Stimulated activated CD4-positive, alpha-beta T cell treated with anti-CD3 and anti-CD28 coated beads, TNF-alpha, amount 100 ng/mL, for 4 hours (primary cell): ENCODE measurements at regions not wholly inside any gene's neighbourhood (a gene's known extent, or its start where the extent isn't known, plus 50 kb on each side); places are given as distances from the start of the nearest gene placed in this dataset.
"Not testable (repeated sequence)": the region's sequence is repeated elsewhere in the genome, so short reads cannot be mapped to it uniquely, and the experiment has no call there.

ENCODE experiments used
- DNase-seq, 3 experiments: peaks; one replicate each; pipeline ENCODE4 v3.0.0-alpha.2; 2020; ENCODE audit warnings: low read depth in 3 of 3

DNA sequence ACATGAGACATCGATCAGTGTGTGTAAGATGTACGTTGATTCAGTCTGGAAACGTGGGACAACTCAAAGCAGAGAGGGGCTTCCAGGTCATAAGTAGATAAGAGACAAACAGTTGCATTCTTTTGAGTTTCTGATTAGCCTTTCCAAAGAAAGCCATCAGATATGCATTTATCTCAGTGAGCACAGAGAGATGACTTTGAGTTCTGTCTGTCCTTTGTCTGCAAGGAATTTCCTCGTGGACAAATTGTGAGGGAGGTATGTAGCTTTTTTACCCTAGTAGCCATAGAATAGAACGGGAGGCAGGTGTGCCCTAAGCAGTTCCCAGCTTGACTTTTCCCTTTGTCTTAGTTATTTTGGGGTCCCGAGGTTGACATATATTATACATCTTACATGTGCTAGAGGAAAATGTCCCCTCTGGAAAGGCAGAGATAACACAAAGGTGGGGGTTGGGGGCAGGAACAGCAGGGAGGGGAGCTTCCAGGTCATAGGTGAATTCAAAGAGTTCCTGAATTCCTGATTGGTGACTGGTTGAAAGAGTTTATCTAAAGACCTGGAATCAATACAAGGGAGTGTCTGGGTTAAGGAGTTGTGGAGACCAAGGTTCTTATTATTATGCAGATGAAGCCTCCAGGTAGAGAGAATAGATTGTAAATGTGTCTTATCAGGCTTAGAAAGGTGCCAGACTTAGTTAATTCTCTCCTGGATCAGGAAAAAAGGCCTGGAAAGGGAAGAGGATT lies 237.0 kb downstream of the NFATC2 start:
- DNase-seq, result no peak

GRCh38 chr20:51303731-51304670 lies 238.5 kb downstream of the NFATC2 start:
- no peak for DNase-seq

DNA sequence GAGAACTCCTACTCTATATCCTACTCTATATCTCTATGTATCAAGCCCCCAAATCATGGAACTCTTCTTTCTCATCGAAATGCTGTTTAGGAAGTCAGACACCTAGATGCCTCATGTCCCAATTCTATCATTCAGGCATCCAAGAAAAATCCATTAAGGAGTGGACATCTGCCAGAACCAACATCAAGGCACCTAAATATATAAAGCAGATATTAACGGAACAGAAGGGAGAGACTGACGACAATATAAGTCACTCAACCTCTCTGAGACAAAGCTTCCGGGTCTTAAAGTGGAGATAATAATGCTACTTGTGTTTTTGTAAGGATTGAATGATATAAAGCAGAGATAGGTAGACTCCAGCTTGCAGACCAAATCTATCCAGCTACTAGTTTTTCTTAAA lies 241.5 kb downstream of the NFATC2 start:
- no peak for DNase-seq

GRCh38 chr20:51300104-51300503 lies 242.4 kb downstream of the NFATC2 start:
- DNase-seq, result no peak

DNA sequence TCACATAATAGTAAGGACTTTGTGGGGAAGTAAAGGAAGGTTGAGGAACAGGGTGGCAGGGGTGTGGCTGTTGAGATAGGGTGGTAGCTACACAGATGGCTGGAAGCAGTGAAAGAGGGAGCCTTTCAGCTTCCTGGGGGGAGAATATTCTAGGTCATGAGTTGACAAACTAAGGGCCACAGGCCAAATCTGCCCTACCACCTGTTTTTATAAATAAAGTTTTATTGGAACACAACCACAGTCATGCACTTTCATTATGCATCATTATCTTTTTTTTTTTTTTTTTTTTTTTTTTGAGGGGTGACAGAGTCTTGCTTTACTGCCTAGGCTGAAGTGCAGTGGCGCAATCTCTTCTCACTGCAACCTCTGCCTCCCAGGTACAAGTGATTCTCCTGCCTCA lies 243.1 kb downstream of the NFATC2 start:
- DNase-seq, result no peak

DNA sequence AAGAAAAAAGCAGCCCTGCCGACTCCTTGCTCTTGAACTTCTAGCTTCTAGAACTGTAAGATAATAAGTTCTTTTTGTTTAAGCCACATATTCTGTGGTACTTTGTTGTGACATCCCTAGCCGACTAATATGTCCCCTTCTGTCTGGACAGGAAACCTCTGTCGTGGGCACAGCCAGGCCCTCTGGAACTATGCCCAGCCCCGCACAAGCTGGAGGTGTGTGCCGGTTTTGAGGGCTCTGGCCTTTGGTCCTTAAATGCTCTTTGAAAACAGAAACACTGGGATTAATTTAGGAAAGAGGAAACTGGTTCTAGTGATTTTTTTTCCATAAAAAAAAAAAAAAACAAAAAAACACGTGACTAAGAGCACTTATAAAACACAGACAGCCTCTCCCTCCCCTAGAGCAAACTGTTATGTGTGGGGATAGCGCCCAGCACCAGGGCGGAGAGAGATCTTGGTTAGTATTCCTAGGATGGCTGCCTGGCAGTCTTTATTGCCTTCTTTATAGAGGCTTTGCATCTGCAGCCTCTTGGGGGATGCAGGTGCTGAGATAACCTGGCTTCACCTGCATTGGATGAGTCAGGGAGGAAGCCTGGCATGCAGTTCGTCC lies 244.3 kb downstream of the NFATC2 start:
- DNase-seq, result no peak

DNA sequence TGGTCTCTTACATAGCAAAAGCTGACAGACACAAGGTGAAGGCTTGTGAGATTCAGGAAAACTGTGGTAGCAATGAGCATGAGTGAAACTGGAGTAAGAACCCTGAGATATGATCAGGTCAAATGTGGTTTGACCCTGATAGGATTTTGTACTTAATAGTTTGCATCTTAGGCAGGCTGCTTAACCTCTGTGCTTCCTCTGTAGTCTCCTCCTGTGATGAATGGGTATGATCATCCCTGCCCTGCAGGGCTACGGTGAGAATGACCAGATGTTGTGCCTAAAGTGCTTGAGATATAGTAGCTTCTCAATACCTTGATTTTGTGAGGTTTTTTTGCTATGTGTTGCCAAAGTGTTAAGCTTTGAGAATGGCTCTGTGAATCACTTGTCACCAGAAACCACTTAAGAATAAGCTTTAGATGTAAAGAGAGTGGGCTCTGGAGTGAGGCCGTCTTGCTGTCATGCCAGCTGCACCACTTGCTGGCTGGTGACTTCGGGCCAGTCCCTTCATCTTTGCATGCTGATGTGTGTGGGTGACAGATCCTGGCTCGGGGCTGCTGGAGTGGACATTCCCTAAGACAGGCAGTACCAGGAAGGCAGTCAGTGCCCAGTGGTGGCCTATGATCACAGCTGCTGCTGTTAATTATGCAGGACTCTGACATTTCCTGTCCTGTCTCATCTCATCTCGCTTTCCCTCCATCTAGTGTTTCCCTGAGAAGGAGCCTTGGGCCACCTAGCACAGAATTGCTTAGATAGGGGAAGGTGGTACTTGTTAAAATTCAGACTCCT lies 254.7 kb downstream of the NFATC2 start:
- DNase-seq, result no peak

DNA sequence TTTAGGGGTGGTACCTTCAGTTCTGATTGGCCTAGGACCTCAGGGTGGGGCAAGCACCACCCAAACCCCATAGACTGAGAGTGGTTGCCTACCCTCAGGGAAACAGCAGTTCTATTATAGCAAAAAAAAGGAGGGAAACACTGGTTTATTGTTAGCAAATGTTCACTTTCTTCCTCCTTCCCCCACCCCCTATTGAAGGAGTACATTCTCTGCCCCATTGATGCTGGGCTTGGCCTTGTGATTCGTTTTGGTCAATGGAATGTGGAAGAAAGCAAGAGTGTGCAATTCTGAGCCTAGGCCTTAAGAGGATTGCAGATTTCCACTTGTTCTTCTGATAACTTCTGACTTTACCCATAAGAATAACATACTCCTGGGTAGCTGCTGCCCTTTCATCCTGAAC lies 255.8 kb downstream of the NFATC2 start:
- DNase-seq, result no peak

GRCh38 chr20:51285684-51286083 lies 256.8 kb downstream of the NFATC2 start:
- no peak for DNase-seq

- DNase-seq, result no peak
Measured at GRCh38 chr20:51284871-51285270, 257.6 kb downstream of the NFATC2 start.

DNA sequence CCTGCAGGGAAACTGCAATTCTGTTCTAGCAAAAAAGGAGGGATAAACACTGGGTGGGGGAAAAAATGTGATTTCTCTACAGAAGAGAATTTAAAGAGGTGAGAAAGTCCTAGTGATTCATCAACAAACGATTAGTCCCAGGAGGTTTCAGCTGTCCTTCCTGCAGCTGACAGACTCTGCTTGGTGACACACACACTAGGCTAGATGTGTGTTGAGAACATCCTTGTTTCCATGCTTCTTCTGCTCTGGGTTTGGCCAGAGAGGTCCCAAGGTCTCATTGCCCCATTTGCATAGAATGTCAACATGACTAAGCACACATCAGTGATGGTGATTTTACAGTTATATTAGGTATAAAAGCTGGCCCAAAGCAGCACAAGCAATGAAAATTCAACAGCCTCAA lies 258.3 kb downstream of the NFATC2 start:
- no peak for DNase-seq

DNA sequence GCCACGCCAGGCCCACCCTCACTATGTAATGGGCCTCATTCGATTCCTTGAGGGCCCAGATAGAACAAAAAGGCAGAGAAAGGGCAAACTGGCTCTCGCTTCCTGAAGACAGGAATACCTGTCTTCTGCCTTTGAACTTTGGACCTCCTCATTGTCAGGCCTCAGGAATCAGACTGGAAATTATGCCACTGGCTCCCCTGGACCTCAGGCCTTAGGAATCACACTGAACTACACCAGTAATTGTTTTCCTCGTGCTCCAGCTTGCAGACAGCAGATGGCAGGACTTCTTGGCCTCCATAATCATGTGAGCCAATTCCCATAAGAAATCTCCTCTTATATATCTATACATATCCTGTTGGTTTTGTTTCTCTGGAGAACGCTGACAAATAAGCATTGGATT lies 258.6 kb upstream of the KCNG1 start:
- no peak for DNase-seq

- no peak for DNase-seq
Measured at GRCh38 chr20:51280047-51280446, 257.1 kb upstream of the KCNG1 start.

- DNase-seq, result no peak
Measured at GRCh38 chr20:51277961-51278360, 255.1 kb upstream of the KCNG1 start.

DNA sequence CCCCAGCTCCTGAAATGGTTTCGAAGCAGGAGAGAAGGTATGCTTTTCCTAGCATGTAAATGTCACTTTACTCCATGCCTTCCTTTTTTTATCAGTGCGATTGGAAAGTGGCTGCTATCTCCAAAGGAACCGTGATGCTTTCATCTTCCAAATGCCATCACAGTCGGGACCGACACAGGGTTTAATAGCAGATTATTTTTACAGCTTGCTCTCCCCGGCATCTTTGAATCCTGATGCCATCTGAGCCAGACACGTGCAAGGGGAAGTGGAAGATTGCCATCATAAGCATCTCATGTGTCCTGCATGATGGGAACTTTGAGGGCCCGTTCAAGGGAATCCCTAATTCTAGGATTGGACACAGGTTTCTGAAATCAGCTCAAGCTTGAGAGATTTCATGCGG lies 253.4 kb upstream of the KCNG1 start:
- no peak for DNase-seq

GRCh38 chr20:51275826-51276225 lies 252.9 kb upstream of the KCNG1 start:
- no peak for DNase-seq

DNA sequence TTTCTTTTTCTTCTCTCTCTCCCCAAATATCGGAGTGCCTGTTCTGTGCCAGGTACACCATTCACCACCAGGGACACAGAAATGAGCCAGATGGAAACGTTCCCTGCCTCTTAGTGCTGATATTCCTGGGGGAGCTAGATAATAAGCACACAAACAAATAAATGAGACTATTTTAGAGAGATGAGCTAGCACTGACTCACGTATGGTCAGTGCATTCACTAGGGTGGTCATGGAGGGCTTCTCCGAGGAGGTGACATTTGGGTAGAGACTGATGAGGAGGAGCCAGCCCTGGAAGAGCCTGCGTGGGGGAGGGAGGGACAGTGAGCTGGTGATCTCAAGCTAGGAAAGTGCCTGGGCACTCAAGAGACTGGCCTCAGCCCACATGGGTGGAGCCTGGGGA lies 252.3 kb upstream of the KCNG1 start:
- DNase-seq, result no peak

DNA sequence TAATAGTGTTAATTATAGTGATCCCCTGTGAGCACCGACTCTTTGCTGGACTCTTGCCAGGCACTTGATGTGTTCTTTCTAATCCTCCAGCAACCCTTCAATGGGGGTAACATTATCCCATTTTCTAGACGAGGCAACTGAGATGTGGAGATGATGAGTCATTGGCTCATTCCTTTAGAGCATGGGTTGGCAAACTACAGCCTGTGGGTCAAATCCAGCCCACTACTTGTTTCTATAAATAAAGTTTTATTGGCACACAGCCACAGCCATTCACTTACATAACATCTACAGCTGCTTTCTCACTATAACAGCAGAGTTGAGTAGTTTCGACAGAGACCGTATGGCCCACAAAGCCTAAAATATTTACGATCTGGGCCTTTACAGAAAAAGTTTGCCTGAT lies 249.5 kb upstream of the KCNG1 start:
- no peak for DNase-seq

DNA sequence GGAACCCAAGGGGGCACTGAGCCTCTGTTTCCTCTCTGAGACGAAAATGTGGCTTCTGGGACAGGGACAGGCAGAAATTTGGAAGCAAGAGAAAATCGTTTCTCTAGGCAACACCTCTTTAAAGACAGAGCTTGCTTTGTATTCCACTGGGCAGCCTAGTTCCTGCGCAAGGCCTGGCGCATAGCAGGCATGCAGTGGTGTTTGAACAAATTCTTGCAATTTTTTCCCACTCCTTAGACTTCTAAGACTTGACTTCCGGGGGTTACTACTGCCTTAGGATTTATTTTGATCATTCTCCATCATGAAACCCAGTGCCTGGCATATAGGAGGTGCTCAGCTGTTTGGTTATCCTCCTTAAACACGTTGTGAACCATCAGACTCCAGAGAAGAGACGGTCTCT lies 249.0 kb upstream of the KCNG1 start:
- no peak for DNase-seq

- DNase-seq, result not testable (repeated sequence)
Measured at GRCh38 chr20:51271289-51271688, 248.4 kb upstream of the KCNG1 start.

GRCh38 chr20:51269671-51270070 lies 246.8 kb upstream of the KCNG1 start:
- DNase-seq, result no peak

- DNase-seq, result no peak
Measured at GRCh38 chr20:51267679-51268078, 244.8 kb upstream of the KCNG1 start.
